ENCODE measurements at regions not wholly inside any gene's neighbourhood (a gene's known extent, or its start where the extent isn't known, plus 50 kb on each side); places are given as distances from the start of the nearest gene placed in this dataset.
"Not testable (repeated sequence)": the region's sequence is repeated elsewhere in the genome, so short reads cannot be mapped to it uniquely, and the experiment has no call there.

DNA sequence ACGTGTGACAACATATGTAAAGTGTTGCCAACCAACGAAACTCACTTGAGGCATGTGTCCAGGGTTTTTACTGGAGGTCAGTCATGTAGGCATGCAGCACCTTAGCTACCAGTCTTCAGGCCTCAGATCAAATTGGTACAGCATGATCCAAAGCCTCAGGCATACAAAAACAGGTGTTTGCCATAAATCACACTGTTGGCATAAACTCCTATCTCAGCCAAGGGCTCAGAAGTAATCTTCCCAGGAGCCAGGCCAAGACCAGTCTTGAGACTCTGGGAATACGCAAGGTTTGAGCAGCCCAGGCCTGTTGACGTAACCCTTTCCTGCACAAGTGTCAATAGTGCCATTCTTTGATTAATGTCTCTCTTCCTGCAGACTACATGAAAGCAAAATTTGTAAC, 163.5 kb downstream of the PRL start:
- H3K9me3 ChIP-seq (ENCODE audit: control insufficient read depth, low read length), result peaks cover 2% of the 10 kb centered on the region
- H3K27ac ChIP-seq (ENCODE audit: low read depth in 1 of 2, low read length in 2 of 2), result no peak overlapping the region
- ATAC-seq (ENCODE audit: low FRiP score) (no peak), DNase-seq (no peak)
- H3K27me3 ChIP-seq (ENCODE audit: control insufficient read depth in 1 of 2, insufficient read depth in 2 of 2, low read length in 1 of 2), result no peaks in the 10 kb centered on the region
- H3K4me1 ChIP-seq (ENCODE audit: control insufficient read depth in 1 of 2, insufficient read depth in 2 of 2, low read length in 2 of 2), result no peaks in the 10 kb centered on the region
- no peak overlapping the region for H3K4me3 ChIP-seq (ENCODE audit: low read length in 2 of 2)
- 48 to 61% methylated on average over 4 of the region's 4 CpGs for WGBS, 2 donors
- intact Hi-C loops (cut with DNase I), result no loop called here
- no peaks in the 10 kb centered on the region for H3K36me3 ChIP-seq (ENCODE audit: control insufficient read depth in 1 of 2, insufficient read depth in 2 of 2, low read length in 1 of 2)

DNA sequence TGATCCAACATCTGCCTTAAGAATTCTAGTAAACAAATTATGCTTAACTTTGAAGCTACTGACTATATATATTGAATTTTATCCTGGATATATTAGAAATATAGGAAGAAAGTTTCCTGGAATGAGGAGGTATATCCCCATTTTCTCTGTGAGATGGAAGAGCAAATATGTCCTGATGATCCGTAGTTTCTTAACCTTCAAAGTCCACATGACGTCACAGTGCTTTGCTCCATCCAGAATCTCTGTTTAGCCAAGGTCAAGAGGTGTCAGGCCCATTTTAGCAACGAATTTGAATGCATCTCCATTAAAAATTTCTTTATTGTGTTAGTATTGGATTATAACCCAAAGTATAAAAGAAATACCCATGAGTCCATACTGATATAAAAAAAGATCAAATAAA, 162.5 kb downstream of the PRL start:
- DNase-seq, result no peak
- ATAC-seq (ENCODE audit: low FRiP score), result no peak
- intact Hi-C loops (cut with DNase I), result no loop called here
- Histone ChIP-seq H3K4me1 (ENCODE audit: control insufficient read depth in 1 of 2, insufficient read depth in 2 of 2, low read length in 2 of 2) (no peaks in the 10 kb centered on the region), H3K4me3 (ENCODE audit: low read length in 2 of 2) (no peak overlapping the region), H3K36me3 (ENCODE audit: control insufficient read depth in 1 of 2, insufficient read depth in 2 of 2, low read length in 1 of 2) (no peaks in the 10 kb centered on the region), H3K27me3 (ENCODE audit: control insufficient read depth in 1 of 2, insufficient read depth in 2 of 2, low read length in 1 of 2) (no peaks in the 10 kb centered on the region), H3K27ac (ENCODE audit: low read depth in 1 of 2, low read length in 2 of 2) (no peak overlapping the region), H3K9me3 (ENCODE audit: control insufficient read depth, low read length) (peaks cover 2% of the 10 kb centered on the region)
- WGBS, 2 donors, result 87 to 89% methylated on average over 3 of the region's 3 CpGs

GRCh38 chr6:22135395-22135794, 161.4 kb downstream of the PRL start:
- WGBS, 2 donors, result 31 to 47% methylated on average over 1 of the region's 1 CpG
- H3K4me1 ChIP-seq (ENCODE audit: control insufficient read depth in 1 of 2, insufficient read depth in 2 of 2, low read length in 2 of 2), result no peaks in the 10 kb centered on the region
- no peak for ATAC-seq (ENCODE audit: low FRiP score)
- H3K27me3 ChIP-seq (ENCODE audit: control insufficient read depth in 1 of 2, insufficient read depth in 2 of 2, low read length in 1 of 2), result no peaks in the 10 kb centered on the region
- intact Hi-C loops (cut with DNase I), result loop anchor here in 1 of 2 donors (5.0 kb wide), 1 partner anchor 473 kb away; no protein-coding TSS in a partner anchor
- no peaks in the 10 kb centered on the region for H3K36me3 ChIP-seq (ENCODE audit: control insufficient read depth in 1 of 2, insufficient read depth in 2 of 2, low read length in 1 of 2)
- H3K9me3 ChIP-seq (ENCODE audit: control insufficient read depth, low read length), result peaks cover 2% of the 10 kb centered on the region
- H3K4me3 ChIP-seq (ENCODE audit: low read length in 2 of 2), result no peak overlapping the region
- no peak overlapping the region for H3K27ac ChIP-seq (ENCODE audit: low read depth in 1 of 2, low read length in 2 of 2)
- no peak for DNase-seq

DNA sequence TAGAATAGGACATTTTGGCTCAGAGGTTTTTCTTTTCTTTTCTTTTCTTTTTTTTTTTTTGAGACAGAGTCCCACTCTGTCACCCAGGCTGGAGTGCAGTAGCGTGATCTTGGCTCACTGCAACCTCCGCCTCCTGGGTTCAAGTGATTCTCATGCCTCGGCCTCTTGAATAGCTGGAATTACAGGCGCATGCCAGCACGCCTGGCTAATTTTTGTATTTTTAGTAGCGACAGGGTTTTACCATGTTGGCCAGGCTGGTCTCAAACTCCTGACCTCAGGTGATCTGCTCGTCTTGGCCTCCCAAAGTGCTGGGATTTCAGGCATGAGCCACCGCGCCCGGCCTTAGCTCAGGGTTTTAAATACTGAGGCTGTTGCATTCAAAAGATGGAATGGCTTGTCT, 156.1 kb downstream of the PRL start:
- H3K27ac ChIP-seq (ENCODE audit: low read depth in 1 of 2, low read length in 2 of 2); H3K27me3 ChIP-seq (ENCODE audit: control insufficient read depth in 1 of 2, insufficient read depth in 2 of 2, low read length in 1 of 2); ATAC-seq (ENCODE audit: low FRiP score); DNase-seq; H3K4me3 ChIP-seq (ENCODE audit: low read length in 2 of 2); H3K4me1 ChIP-seq (ENCODE audit: control insufficient read depth in 1 of 2, insufficient read depth in 2 of 2, low read length in 2 of 2); H3K9me3 ChIP-seq (ENCODE audit: control insufficient read depth, low read length); intact Hi-C loops (cut with DNase I); H3K36me3 ChIP-seq (ENCODE audit: control insufficient read depth in 1 of 2, insufficient read depth in 2 of 2, low read length in 1 of 2): not testable (repeated sequence)
- WGBS, 2 donors, result 91% methylated on average over 10 of the region's 10 CpGs

DNA sequence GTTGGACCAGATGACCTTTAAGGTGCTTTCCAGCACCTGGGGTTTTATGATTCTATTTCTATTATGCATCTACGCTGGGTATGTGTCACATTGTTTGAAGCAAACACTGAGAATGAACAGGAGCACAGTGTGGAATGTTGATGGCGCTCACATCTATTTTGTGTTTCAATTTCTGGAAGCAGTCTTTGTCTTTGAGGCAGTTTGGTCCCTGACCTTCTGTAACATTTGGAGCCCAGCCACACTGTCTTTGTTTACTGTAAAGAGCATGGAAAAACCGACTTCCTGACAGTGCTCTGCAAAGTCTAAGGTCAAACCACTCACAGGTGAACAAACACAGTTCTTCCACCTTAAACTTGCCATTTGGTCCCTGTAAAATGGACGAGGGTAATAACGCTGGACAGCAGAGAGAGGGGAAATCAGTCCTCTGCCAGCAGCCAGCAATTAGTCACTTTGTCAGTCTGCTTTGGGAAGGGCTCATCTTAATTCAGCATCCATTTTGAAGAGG, 155.5 kb downstream of the PRL start:
- Histone ChIP-seq H3K9me3 (ENCODE audit: control insufficient read depth, low read length) (no peaks in the 10 kb centered on the region), H3K27me3 (ENCODE audit: control insufficient read depth in 1 of 2, insufficient read depth in 2 of 2, low read length in 1 of 2) (no peaks in the 10 kb centered on the region), H3K4me1 (ENCODE audit: control insufficient read depth in 1 of 2, insufficient read depth in 2 of 2, low read length in 2 of 2) (no peaks in the 10 kb centered on the region), H3K4me3 (ENCODE audit: low read length in 2 of 2) (no peak overlapping the region), H3K36me3 (ENCODE audit: control insufficient read depth in 1 of 2, insufficient read depth in 2 of 2, low read length in 1 of 2) (no peaks in the 10 kb centered on the region), H3K27ac (ENCODE audit: low read depth in 1 of 2, low read length in 2 of 2) (no peak overlapping the region)
- ATAC-seq (ENCODE audit: low FRiP score), result no peak
- intact Hi-C loops (cut with DNase I), result no loop called here
- DNase-seq, result no peak
- WGBS, 2 donors, result 65 to 73% methylated on average over 5 of the region's 5 CpGs

GRCh38 chr6:22142856-22143255, 154.0 kb downstream of the PRL start:
- ATAC-seq (ENCODE audit: low FRiP score) (no peak), DNase-seq (no peak)
- no peaks in the 10 kb centered on the region for H3K36me3 ChIP-seq (ENCODE audit: control insufficient read depth in 1 of 2, insufficient read depth in 2 of 2, low read length in 1 of 2)
- 38 to 47% methylated on average over 7 of the region's 7 CpGs for WGBS, 2 donors
- intact Hi-C loops (cut with DNase I), result no loop called here
- H3K4me3 ChIP-seq (ENCODE audit: low read length in 2 of 2), result no peak overlapping the region
- peaks cover 0 to under 1% of the 10 kb centered on the region in 2 donors for H3K4me1 ChIP-seq (ENCODE audit: control insufficient read depth in 1 of 2, insufficient read depth in 2 of 2, low read length in 2 of 2)
- no peaks in the 10 kb centered on the region for H3K27me3 ChIP-seq (ENCODE audit: control insufficient read depth in 1 of 2, insufficient read depth in 2 of 2, low read length in 1 of 2)
- no peak overlapping the region for H3K27ac ChIP-seq (ENCODE audit: low read depth in 1 of 2, low read length in 2 of 2)
- H3K9me3 ChIP-seq (ENCODE audit: control insufficient read depth, low read length), result no peaks in the 10 kb centered on the region

GRCh38 chr6:22145376-22145775, 151.5 kb downstream of the PRL start:
- H3K27me3 ChIP-seq (ENCODE audit: control insufficient read depth in 1 of 2, insufficient read depth in 2 of 2, low read length in 1 of 2), result no peaks in the 10 kb centered on the region
- no peak for ATAC-seq (ENCODE audit: low FRiP score)
- peaks cover 0 to 2% of the 10 kb centered on the region in 2 donors for H3K4me1 ChIP-seq (ENCODE audit: control insufficient read depth in 1 of 2, insufficient read depth in 2 of 2, low read length in 2 of 2)

GRCh38 chr6:22145823-22146677, 150.8 kb downstream of the PRL start:
- Histone ChIP-seq H3K27me3 (ENCODE audit: control insufficient read depth in 1 of 2, insufficient read depth in 2 of 2, low read length in 1 of 2) (no peaks in the 10 kb centered on the region), H3K9me3 (ENCODE audit: control insufficient read depth, low read length) (no peaks in the 10 kb centered on the region), H3K4me3 (ENCODE audit: low read length in 2 of 2) (no peak overlapping the region), H3K36me3 (ENCODE audit: control insufficient read depth in 1 of 2, insufficient read depth in 2 of 2, low read length in 1 of 2) (no peaks in the 10 kb centered on the region), H3K27ac (ENCODE audit: low read depth in 1 of 2, low read length in 2 of 2) (no peak overlapping the region), H3K4me1 (ENCODE audit: control insufficient read depth in 1 of 2, insufficient read depth in 2 of 2, low read length in 2 of 2) (peaks cover 0 to 2% of the 10 kb centered on the region in 2 donors)
- WGBS, 2 donors, result 58 to 59% methylated on average over 15 of the region's 15 CpGs
- peak; percentile 49 for ATAC-seq (ENCODE audit: low FRiP score)
- intact Hi-C loops (cut with DNase I), result no loop called here
- DNase-seq, result no peak

More at GRCh38 chr6:22145376-22145775, 151.5 kb downstream of the PRL start:
- 12 to 14% methylated on average over 3 of the region's 3 CpGs for WGBS, 2 donors
- no peak overlapping the region for H3K4me3 ChIP-seq (ENCODE audit: low read length in 2 of 2)
- H3K27ac ChIP-seq (ENCODE audit: low read depth in 1 of 2, low read length in 2 of 2), result no peak overlapping the region
- intact Hi-C loops (cut with DNase I), result no loop called here
- no peaks in the 10 kb centered on the region for H3K9me3 ChIP-seq (ENCODE audit: control insufficient read depth, low read length)
- DNase-seq, result no peak
- no peaks in the 10 kb centered on the region for H3K36me3 ChIP-seq (ENCODE audit: control insufficient read depth in 1 of 2, insufficient read depth in 2 of 2, low read length in 1 of 2)

DNA sequence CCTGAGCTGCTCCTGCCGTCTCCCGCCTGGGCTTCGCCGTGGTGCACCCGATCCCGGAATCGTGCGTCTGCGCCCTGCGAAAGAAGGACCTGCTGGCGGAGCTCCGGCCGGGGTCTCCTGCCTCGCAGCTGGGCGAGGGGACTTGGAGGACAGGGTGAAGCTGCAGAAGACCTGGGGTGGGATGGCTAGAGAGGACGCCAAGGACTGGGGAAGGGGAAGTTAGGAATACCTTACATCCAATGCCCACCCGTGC, 150.2 kb downstream of the PRL start:
- Histone ChIP-seq H3K4me1 (ENCODE audit: control insufficient read depth in 1 of 2, insufficient read depth in 2 of 2, low read length in 2 of 2) (peaks cover 0 to 2% of the 10 kb centered on the region in 2 donors), H3K36me3 (ENCODE audit: control insufficient read depth in 1 of 2, insufficient read depth in 2 of 2, low read length in 1 of 2) (no peaks in the 10 kb centered on the region), H3K9me3 (ENCODE audit: control insufficient read depth, low read length) (no peaks in the 10 kb centered on the region), H3K27ac (ENCODE audit: low read depth in 1 of 2, low read length in 2 of 2) (no peak overlapping the region), H3K4me3 (ENCODE audit: low read length in 2 of 2) (no peak overlapping the region), H3K27me3 (ENCODE audit: control insufficient read depth in 1 of 2, insufficient read depth in 2 of 2, low read length in 1 of 2) (no peaks in the 10 kb centered on the region)
- ATAC-seq (ENCODE audit: low FRiP score), result no peak
- WGBS, 2 donors, result 94 to 95% methylated on average over 17 of the region's 17 CpGs
- DNase-seq, result no peak
- intact Hi-C loops (cut with DNase I), result no loop called here

Measured in aorta (tissue), 5 donors.